ENCODE measurements at regions not wholly inside any gene's neighbourhood (a gene's known extent, or its start where the extent isn't known, plus 50 kb on each side); places are given as distances from the start of the nearest gene placed in this dataset.

DNA sequence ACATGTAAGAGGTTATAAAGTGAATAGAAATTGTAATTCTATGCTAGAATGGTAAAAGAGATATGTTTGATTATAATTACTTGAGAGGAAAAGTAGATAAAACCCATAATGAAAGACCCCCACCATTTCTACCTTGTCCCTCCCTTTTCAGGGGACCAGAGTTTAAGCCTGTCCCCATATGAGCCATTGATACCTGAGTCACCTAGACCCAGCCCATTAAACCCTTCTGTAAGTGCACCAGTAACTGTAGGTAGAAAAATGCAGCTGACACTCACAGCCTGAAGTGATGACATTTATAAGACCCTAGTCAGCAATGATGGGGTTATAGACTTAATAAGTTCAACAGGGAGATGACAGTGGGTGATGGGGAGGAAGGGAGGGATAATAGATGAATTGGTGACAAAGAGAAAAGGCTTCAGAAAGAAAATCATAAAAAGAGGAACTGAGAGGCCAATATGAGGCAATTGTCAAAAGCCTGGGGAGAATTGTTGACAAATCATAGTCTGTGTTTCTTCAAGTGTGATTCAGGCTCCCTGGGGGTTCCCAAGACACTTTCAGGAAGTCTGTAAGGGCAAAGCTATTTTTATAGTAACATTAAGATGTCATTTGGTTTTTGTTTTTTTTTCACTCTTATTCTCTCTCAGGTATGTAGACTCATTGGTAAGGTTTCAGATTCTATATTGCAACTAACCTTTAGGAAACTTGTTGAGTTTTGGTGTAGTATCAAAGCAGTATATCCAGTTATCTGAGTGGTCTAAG, 544.2 kb downstream of the SATB2 start:
- no peaks in the 10 kb centered on the region for H4K20me1 ChIP-seq (ENCODE audit: insufficient read depth, poor library complexity, severe bottlenecking)
- no peak overlapping the region for H3K4me2 ChIP-seq
- H3K79me2 ChIP-seq: no peaks in the 10 kb centered on the region
- H3K4me1 ChIP-seq (ENCODE audit: insufficient read depth): no peaks in the 10 kb centered on the region
- no peaks in the 10 kb centered on the region for H3K9me3 ChIP-seq (ENCODE audit: low read depth)
- H3K4me3 ChIP-seq: no peak overlapping the region
- H3K27me3 ChIP-seq: no peaks in the 10 kb centered on the region
- no peak for DNase-seq (ENCODE audit: low spot score)
- H3K27ac ChIP-seq: no peak overlapping the region
- H3K9me2 ChIP-seq (replicated peaks; ENCODE audit: insufficient read depth): no peaks in the 10 kb centered on the region
- H2AFZ ChIP-seq: no peak overlapping the region
- no peaks in the 10 kb centered on the region for H3K36me3 ChIP-seq (replicated peaks; ENCODE audit: insufficient read depth, low read depth)
- TF ChIP-seq EZH2phosphoT487 (IDR thresholded peaks at IDR 0.05; ENCODE audit: low read depth, severe bottlenecking, unreplicated experiment): no peak
- TF ChIP-seq CTCF (IDR thresholded peaks at IDR 0.05; ENCODE audit: poor library complexity): no peak
- TF ChIP-seq EZH2 (IDR thresholded peaks at IDR 0.05; ENCODE audit: borderline replicate concordance): no peak

DNA sequence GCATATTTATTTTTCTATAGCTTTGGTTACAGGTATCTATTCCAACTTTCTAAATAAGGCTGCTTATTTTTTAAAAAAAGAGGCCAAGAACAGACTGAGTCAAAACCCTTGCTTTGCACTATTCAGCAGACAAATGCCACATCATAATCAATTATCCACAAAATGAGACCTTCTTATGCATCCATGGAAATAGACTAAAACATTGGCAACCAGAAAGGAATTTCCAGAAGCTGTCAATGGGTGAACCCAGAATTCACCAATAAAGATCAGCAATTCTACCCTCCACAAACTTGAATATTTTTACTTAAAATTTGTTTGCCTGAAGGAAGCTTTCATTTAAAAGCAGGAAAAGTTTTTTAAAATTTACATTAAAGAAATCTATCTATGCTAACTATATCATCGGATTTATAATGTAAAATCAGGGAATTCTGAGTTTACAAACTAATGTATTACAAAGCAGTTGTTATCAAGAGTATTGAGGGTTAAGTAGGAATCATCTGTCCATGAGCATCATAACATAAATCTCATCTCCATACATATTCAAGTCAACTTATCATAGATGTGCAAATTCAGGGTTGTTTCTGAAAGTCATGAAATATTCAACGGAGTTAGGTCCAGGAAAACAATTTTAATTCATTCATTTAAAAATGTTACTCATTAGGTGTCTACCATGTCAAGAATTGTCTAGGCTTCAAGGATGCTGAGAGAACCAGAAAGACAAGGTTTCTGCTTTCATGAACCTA, 548.0 kb downstream of the SATB2 start:
- Histone ChIP-seq H3K9me2 (replicated peaks; ENCODE audit: insufficient read depth) (no peaks in the 10 kb centered on the region), H3K27me3 (no peaks in the 10 kb centered on the region), H3K79me2 (no peaks in the 10 kb centered on the region), H3K36me3 (replicated peaks; ENCODE audit: insufficient read depth, low read depth) (no peaks in the 10 kb centered on the region), H4K20me1 (ENCODE audit: insufficient read depth, poor library complexity, severe bottlenecking) (no peaks in the 10 kb centered on the region), H3K4me1 (ENCODE audit: insufficient read depth) (no peaks in the 10 kb centered on the region), H3K27ac (no peak overlapping the region), H3K4me3 (no peak overlapping the region), H3K9me3 (ENCODE audit: low read depth) (no peaks in the 10 kb centered on the region), H2AFZ (no peak overlapping the region), H3K4me2 (no peak overlapping the region)
- DNase-seq (ENCODE audit: low spot score): no peak
- 93% methylated on average over 2 of the region's 2 CpGs for WGBS (ENCODE audit: low lambda C conversion rate, missing lambda C conversion rate)
- no peak for TF ChIP-seq CTCF (IDR thresholded peaks at IDR 0.05; ENCODE audit: poor library complexity)
- no peak for TF ChIP-seq EZH2 (IDR thresholded peaks at IDR 0.05; ENCODE audit: borderline replicate concordance)
- TF ChIP-seq EZH2phosphoT487 (IDR thresholded peaks at IDR 0.05; ENCODE audit: low read depth, severe bottlenecking, unreplicated experiment): no peak

DNA sequence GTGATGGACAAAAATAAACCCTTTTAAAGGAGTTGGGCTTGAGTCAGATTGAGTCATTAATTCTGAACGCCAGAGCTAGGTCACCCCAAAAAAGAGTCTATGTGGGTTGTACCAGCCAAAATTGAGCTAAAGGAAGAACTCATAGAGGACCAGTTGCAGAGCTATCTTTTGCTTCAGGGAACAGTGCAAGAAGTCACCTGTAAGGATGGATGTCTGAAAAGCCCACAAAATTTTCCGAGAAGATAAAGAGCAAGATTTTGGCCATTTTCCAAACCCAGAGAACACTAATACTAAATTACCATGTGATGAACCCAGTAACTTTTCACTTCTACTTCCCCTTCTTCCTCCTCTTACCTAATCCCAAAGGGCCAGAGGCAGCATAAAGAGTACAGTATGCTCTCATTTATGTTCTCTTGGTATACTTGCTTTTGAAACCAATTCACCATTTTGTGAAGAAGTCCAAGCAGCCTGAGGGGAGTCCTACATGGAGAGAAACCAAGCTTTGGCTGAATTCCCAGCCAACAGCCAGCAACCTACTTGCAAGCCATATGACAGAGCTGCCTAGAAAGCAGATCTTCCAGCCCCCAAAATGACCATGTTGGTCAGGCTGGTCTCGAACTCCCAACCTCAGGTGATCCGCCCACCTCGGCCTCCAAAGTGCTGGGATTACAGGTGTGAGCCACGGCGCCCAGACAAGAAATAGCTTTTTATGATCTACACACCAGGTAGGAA, 551.7 kb downstream of the SATB2 start:
- no peaks in the 10 kb centered on the region for H3K36me3 ChIP-seq (replicated peaks; ENCODE audit: insufficient read depth, low read depth)
- H2AFZ ChIP-seq: no peak overlapping the region
- no peaks in the 10 kb centered on the region for H3K9me2 ChIP-seq (replicated peaks; ENCODE audit: insufficient read depth)
- no peaks in the 10 kb centered on the region for H4K20me1 ChIP-seq (ENCODE audit: insufficient read depth, poor library complexity, severe bottlenecking)
- no peak overlapping the region for H3K4me2 ChIP-seq
- H3K4me3 ChIP-seq: no peak overlapping the region
- no peaks in the 10 kb centered on the region for H3K79me2 ChIP-seq
- H3K27ac ChIP-seq: no peak overlapping the region
- H3K4me1 ChIP-seq (ENCODE audit: insufficient read depth): no peaks in the 10 kb centered on the region
- TF ChIP-seq EZH2phosphoT487 (IDR thresholded peaks at IDR 0.05; ENCODE audit: low read depth, severe bottlenecking, unreplicated experiment) (no peak), EZH2 (IDR thresholded peaks at IDR 0.05; ENCODE audit: borderline replicate concordance) (no peak), CTCF (IDR thresholded peaks at IDR 0.05; ENCODE audit: poor library complexity) (no peak)
- no peaks in the 10 kb centered on the region for H3K27me3 ChIP-seq
- no peaks in the 10 kb centered on the region for H3K9me3 ChIP-seq (ENCODE audit: low read depth)
- no peak for DNase-seq (ENCODE audit: low spot score)
- 72% methylated on average over 7 of the region's 7 CpGs for WGBS (ENCODE audit: low lambda C conversion rate, missing lambda C conversion rate)

All from hepatocyte (in vitro differentiated cells).